Fibroblast of peridontal ligament (primary cell): ENCODE measurements at regions not wholly inside any gene's neighbourhood (a gene's known extent, or its start where the extent isn't known, plus 50 kb on each side); places are given as distances from the start of the nearest gene placed in this dataset.
"Not testable (repeated sequence)": the region's sequence is repeated elsewhere in the genome, so short reads cannot be mapped to it uniquely, and the experiment has no call there.

ENCODE experiments used
- DNase-seq: peaks from one replicate; pipeline ENCODE4 v3.0.0-alpha.2; 2010; ENCODE audit errors: extremely low read depth

- not testable (repeated sequence) for DNase-seq
These were observed 101.0 kb upstream of the HMX1 start for GRCh38 chr4:8972635-8973034.

GRCh38 chr4:8965896-8966295 is 94.3 kb upstream of the HMX1 start:
- not testable (repeated sequence) for DNase-seq

GRCh38 chr4:8964201-8964788 is 92.7 kb upstream of the HMX1 start:
- DNase-seq: not testable (repeated sequence)

GRCh38 chr4:8963533-8963932 is 91.9 kb upstream of the HMX1 start:
- DNase-seq: not testable (repeated sequence)

- DNase-seq: not testable (repeated sequence)
These were observed 89.7 kb upstream of the HMX1 start for GRCh38 chr4:8961343-8961742.

- not testable (repeated sequence) for DNase-seq
These were observed 87.8 kb upstream of the HMX1 start for GRCh38 chr4:8959471-8959870.

GRCh38 chr4:8954001-8954400 is 82.4 kb upstream of the HMX1 start:
- not testable (repeated sequence) for DNase-seq

- not testable (repeated sequence) for DNase-seq
These were observed 81.2 kb upstream of the HMX1 start for GRCh38 chr4:8952791-8953190.

GRCh38 chr4:8952109-8952508 is 80.5 kb upstream of the HMX1 start:
- DNase-seq: not testable (repeated sequence)

- DNase-seq: not testable (repeated sequence)
These were observed 73.9 kb upstream of the HMX1 start for GRCh38 chr4:8945506-8945905.

GRCh38 chr4:8943367-8943766 is 71.7 kb upstream of the HMX1 start:
- not testable (repeated sequence) for DNase-seq

GRCh38 chr4:8942088-8942487 is 70.4 kb upstream of the HMX1 start:
- not testable (repeated sequence) for DNase-seq

- not testable (repeated sequence) for DNase-seq
These were observed 69.8 kb upstream of the HMX1 start for GRCh38 chr4:8941492-8941805.

- DNase-seq: no peak
These were observed 69.3 kb upstream of the HMX1 start for GRCh38 chr4:8940792-8941491.

- DNase-seq: no peak
These were observed 68.5 kb upstream of the HMX1 start for GRCh38 chr4:8939840-8940742.

- no peak for DNase-seq
These were observed 67.7 kb upstream of the HMX1 start for GRCh38 chr4:8939160-8939839.

- no peak for DNase-seq
These were observed 67.0 kb upstream of the HMX1 start for GRCh38 chr4:8938623-8939022.

- DNase-seq: no peak
These were observed 66.5 kb upstream of the HMX1 start for GRCh38 chr4:8938137-8938536.

GRCh38 chr4:8932884-8933283 is 61.2 kb upstream of the HMX1 start:
- DNase-seq: no peak

- DNase-seq: no peak
These were observed 56.4 kb upstream of the HMX1 start for GRCh38 chr4:8928074-8928473.

GRCh38 chr4:8922481-8922880 is 50.8 kb upstream of the HMX1 start:
- no peak for DNase-seq

GRCh38 chr4:8921465-8921864 is 49.8 kb upstream of the HMX1 start:
- no peak for DNase-seq
